H1 (cell line): ENCODE measurements at regions not wholly inside any gene's neighbourhood (a gene's known extent, or its start where the extent isn't known, plus 50 kb on each side); places are given as distances from the start of the nearest gene placed in this dataset.

Experiments
- GABPA ChIP-seq: IDR thresholded peaks from 2 replicates; pipeline ENCODE4 v1.6.1; 2011; ENCODE audit warnings: mild to moderate bottlenecking, low read length, moderate library complexity, borderline replicate concordance; ENCODE audit not compliant: insufficient read depth
- RBBP5 ChIP-seq: IDR thresholded peaks from 2 replicates; pipeline ENCODE4 v1.7.1; 2012; ENCODE audit warnings: low read depth, mild to moderate bottlenecking, inconsistent platforms, low read length, moderate library complexity, borderline replicate concordance

- no peak for TF ChIP-seq GABPA
- no peak for TF ChIP-seq RBBP5
Observed at GRCh38 chr6:139823808-139824126, 449.3 kb upstream of the CITED2 start (continued).
